Activated CD8-positive, alpha-beta memory T cell treated with anti-CD3 and anti-CD28 coated beads for 24 hours (primary cell): ENCODE measurements at regions not wholly inside any gene's neighbourhood (a gene's known extent, or its start where the extent isn't known, plus 50 kb on each side); places are given as distances from the start of the nearest gene placed in this dataset.

Source experiments
- DNase-seq: peaks from one replicate; pipeline ENCODE4 v3.0.0-alpha.2; 2020

DNA sequence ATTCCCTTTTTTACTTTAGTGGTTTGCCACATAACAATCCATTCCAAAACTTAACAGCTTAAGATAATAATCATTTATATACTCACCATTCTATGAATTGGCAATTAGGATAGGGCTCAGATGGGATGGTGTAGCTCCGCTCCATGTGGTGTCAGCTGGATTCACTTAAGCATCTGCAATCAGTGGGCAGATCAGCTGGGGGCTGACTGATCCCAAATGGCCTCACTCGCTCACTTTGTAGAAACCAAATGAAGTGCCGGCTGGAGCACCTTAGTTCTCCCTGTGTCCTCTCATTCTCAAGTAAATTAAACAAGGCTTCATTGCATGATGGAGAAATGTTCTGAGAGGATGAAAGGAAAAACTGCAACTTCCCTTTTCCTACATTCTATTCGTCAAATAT is 161.4 kb downstream of the WT1 start:
- DNase-seq = no peak

- DNase-seq = no peak
These were observed 155.7 kb downstream of the WT1 start for GRCh38 chr11:32279672-32280071.

- no peak for DNase-seq
These were observed 155.0 kb downstream of the WT1 start for GRCh38 chr11:32280339-32280738.

GRCh38 chr11:32288276-32288675 is 147.1 kb downstream of the WT1 start:
- DNase-seq = no peak

DNA sequence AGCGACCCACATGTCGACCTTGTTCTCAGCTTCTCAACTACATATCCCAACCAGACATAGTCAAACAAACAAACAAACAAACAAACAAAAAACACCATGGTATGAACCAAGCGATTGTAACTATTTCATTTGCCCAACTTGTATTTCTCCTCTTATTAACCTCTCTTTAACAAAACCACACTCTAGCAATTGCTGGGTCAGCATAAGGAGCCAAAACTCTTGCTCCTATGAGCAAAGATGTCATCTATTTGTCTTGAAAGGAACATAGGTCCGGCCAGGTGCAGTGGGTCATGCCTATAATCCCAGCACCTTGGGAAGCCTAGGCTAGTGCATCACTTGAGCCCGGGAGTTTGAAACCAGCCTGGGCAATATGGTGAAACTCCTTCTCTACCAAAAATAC is 145.6 kb downstream of the WT1 start:
- no peak for DNase-seq

DNA sequence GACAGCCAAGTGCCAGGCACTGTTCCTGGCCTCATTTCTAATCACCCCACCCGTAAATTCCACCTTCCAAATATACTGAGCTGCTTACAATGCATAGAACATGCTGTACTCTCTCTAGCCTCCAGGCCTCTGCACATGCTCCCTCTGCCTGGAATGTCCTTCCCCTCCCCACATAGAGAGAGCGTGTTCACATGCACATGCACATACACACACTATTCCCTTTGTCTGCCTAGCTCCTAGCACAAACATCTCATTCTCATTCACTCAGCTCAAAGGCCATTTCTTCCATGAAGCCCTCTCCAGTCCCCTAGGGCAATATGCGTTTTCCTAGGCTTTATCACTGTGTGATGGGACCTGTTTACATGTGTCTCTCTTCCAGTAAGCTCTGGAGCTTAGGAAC is 144.6 kb downstream of the WT1 start:
- DNase-seq = no peak

- no peak for DNase-seq
These were observed 137.7 kb downstream of the WT1 start for GRCh38 chr11:32297611-32298011.

- DNase-seq = no peak
These were observed 132.5 kb downstream of the WT1 start for GRCh38 chr11:32302826-32303225.

- DNase-seq = no peak
These were observed 130.8 kb downstream of the WT1 start for GRCh38 chr11:32304521-32304920.

- no peak for DNase-seq
These were observed 129.9 kb downstream of the WT1 start for GRCh38 chr11:32305460-32305859.

DNA sequence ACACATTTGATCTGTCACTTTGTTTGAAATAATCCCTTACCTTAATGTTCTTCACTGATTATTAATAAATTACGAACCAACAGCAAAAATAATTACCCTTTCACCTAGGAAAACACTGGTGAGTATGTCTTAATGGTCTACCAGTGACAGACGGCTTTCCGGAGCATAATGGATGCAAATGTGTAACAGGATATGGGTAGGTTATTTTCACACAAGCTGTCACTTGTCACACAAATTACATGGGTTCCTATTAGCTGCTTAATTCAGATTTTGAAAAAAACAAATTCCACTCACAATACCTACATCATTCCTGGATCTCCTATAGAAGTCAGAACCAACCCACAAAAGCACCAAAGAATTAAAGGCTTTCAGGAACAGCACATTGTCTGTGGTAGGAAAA is 127.9 kb downstream of the WT1 start:
- no peak for DNase-seq

GRCh38 chr11:32307913-32308312 is 127.4 kb downstream of the WT1 start:
- no peak for DNase-seq

DNA sequence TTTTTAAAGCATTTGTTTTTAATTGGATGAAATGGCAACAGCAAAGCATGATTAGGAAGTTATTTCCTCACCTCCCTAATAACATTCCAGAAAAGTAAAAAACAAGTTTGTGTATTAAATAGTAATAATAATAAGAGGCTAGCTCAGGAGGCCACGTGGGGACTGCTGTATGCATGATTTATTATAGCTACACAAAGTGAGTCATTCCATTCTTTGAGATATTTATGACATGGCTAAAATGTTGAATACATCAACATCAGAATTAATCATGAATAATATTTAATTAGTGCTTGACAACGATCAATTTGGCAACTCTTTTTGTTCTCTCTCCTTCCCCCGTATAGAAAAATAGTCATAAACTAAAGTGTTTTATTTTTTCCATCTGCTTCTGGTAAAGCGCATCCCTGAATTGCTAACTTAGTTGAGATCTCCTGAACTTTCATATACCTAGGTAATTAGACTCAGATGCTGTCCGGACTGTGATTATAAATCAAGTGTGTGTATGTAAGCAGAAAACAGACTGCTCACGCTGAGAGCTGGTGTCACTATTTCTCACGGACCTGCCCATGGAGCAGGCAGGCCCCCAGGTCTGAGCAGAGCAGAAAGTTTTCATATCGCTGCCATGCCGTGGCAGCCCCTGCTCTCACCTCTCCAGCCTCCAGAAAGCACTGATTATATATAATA is 125.7 kb downstream of the WT1 start:
- DNase-seq = no peak

GRCh38 chr11:32310214-32310601 is 125.1 kb downstream of the WT1 start:
- no peak for DNase-seq

DNA sequence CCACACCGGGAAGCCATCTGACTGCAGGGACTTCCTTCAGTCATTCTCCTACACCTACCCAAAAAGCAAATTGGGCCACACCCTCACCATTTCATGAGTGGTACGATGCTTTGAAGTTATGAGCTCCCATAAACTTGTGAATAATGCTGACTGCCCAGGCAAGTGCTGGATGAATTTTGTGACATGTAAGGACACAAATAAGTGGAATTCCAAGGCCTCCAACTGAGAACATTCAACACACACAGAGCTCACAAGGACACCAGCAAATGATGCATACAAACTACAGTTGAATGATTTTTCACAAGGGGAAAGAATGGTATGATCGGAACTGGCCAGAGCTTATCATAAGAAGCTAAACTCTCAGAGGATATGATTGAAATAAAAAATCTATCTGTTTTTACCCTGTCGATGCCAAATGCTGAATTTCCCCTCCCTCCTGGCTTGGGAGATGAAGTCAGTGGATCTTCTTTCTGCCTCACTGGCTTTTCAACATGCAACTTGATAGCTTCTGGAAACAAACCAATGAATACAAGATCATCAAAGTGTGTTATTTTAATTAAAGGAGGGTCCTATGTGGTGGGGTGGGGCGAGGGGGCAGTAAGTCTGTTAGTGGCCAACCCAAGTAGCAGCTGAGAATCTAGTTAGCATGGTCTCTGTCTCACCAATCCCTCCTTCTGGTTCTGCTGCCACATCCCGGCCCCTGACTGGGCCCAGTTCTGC is 123.8 kb downstream of the WT1 start:
- DNase-seq = no peak

DNA sequence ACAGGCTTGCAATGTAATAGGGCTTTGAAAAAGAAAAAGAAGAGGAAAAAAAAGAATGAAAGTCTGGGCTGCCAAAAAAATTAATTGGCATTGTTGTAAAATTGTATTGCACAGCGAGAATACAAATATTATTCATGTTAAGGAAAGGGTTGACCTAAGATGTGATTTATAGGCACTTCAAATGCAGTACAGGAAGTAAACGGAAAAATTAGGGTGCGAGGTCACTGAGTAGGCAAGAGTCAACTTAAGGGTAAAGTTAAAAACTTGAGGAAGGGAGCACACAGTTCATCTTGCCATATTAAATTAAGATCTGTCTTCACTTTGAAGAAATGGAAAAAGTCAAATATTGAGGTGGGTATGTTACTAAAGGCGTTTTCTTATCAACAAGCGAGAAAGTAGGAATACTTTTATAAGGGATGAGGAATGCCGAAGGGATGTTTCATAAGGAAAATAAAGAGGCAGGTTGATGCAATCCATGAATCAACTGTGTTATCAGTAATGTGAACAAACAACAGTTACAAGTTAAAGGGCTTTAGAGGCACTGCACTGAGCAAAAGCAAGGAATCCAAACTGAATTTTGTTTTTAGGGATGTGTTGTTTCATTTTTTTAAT is 123.0 kb downstream of the WT1 start:
- no peak for DNase-seq

DNA sequence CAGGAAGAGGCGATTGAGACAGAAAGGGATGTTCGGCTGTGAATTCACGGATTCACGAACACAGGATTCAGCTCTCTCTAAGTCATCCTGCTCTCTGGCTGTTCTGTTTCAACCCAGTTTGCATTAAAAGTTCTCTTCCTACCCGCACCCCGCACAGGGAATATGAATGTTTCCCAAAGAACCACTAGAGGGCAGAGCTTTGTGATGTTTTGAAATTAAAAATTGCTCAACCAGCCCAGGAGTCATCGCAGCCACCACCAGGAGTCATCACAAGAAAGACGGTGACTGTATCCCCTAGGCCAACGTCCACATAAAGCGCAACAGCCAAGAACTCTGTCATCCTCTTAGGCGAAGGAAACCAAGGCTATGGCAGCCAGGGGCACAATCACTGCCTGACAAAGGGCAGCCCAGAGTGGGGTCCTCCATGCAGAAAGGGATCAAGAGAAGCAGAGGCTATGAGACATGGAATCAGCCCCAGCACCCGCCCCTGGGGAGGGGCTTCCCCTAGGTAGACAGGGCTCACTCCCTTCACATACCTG is 122.4 kb downstream of the WT1 start:
- DNase-seq = no peak

DNA sequence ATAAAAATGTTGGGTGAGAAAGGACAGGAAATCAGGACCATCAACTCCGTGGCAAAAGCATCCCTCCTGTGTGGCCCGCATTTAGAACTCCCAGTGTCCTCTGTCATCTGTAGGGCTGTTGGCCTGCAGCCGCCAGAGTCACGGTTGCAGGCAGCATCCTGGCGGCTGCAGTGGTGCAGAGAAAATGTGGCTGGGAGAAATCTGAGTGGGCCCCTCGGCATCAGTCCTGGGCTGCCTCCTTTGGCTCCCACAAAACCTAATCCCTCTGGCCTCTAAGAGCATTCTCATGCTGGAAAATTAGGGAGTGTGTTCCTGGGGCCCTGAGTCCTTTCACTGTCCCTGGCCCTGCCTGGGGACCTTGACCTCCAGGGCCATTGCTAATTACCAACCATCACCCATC is 121.9 kb downstream of the WT1 start:
- DNase-seq = no peak

- DNase-seq = no peak
These were observed 120.2 kb downstream of the WT1 start for GRCh38 chr11:32315121-32315520.

DNA sequence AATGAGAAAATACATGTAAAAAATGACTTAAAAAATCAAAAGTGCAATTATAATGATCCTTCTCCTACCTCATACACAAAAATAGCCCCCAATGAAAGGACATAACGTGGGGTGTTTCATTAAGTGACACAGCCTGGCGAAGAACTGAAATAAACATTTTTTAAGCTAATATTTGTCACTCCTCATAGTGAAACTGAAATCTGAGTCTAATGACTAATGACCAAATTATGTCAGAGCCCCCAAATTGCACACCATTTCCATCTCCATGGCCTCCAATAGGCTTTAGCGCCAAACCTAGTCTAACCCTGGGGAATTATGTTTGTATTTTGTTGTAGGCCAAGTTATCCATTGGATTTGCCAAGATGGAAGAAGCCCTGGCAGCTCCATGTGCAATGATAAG is 119.1 kb downstream of the WT1 start:
- DNase-seq = no peak

DNA sequence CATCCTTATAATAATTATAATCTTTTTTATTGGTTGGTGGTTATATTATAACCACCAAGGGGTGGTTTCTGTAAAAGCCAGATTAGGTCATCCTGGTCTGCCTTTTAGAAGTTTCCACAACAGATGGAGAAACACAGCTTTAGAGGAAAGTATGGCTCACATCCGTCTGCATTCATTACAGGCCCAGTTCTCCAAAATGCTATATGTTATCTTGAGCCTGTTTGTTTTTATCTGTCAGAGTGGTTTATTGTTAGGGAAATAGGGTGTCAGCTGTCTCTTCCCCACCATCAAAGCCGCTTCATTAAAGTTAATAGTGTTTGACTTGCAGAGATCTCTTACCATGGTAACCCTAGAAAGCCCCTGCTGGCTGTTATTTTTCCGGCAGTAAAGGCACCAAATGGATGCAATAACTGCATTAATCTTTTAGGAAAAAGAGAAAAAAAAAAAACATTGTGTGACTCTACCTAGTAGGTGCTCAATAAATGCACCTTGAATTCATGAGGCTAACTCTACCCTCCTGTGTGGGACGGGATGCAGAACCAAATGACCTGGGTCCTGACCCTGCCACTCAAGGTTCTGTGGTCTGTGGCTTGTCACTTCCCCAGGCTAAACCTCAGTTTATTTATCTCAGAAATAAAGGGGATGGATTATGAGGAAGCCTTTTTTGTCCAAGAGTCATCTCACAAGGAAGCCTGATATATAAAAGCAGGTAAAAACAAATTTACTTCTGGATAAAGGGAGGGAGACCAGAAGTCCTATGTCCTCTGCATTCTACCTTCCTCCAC is 118.3 kb downstream of the WT1 start:
- DNase-seq = no peak

DNA sequence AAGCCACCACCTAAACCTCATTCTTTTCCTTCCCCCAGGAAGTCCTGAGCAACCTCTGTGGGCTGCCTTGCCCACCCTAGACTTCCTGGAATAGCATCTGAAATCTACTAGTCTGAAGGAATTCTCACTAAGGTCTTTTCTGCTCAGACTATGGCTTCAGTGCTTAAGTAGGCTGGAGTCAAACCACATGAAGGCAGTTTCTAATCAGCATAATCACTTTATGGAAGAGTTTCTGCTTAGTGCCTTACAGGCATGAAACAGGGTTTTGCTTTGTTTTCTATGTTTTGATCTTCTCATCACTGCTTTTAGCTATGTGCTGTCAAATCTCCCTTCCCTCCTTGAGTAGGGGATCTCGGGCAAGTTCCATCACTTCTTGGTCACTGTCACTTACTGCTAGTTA is 117.7 kb downstream of the WT1 start:
- no peak for DNase-seq
